COR-L47 (cell line): ENCODE measurements at regions not wholly inside any gene's neighbourhood (a gene's known extent, or its start where the extent isn't known, plus 50 kb on each side); places are given as distances from the start of the nearest gene placed in this dataset.

ENCODE experiments used
- DNase-seq: peaks from one replicate; lab custom pipeline; 2025; lab: John Stamatoyannopoulos, UW

- no peak for DNase-seq
These were observed 199.9 kb upstream of the PKDCC start for GRCh38 chr2:41847744-41848441.

GRCh38 chr2:41851554-41851953, 196.3 kb upstream of the PKDCC start:
- no peak for DNase-seq

DNA sequence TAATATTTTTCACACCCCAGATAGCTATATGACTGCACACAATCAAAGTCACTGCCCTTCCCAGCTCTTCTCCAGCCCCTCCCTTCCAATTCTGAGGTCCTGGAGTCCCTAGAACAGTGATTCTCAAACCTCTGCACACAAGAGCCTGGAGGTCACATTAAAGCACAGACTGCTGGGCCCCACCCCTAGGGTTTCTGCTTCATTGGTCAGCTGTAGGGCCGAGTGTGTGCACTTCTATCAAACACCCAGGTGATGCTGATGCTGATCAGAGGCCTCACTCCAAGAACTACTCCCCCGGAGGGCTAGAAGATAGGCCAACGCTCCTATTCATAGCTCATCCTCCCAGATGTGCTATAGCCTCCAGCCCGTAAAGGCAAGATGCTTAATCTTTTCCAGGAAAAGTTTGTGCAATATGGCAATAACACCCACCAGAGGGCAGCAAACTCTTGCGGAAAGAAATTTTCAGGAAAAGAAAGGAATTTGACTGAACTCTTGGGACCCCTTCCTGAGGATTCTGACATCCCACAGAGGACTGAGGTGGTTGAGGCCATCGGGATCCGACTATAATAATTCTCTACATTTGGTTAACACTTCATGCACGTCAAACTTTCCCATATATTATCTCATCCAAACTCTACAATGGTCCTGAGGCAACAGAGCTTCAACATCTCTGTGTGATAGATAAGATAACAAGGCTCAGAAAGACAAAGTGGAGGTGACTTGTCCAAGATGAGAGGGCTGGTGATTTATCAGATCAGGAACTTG, 194.2 kb upstream of the PKDCC start:
- peak; percentile 39 for DNase-seq

GRCh38 chr2:41854227-41854626, 193.6 kb upstream of the PKDCC start:
- DNase-seq, result no peak

- DNase-seq, result no peak
These were observed 190.9 kb upstream of the PKDCC start for GRCh38 chr2:41856946-41857345.

- no peak for DNase-seq
These were observed 188.0 kb upstream of the PKDCC start for GRCh38 chr2:41859615-41860514.

DNA sequence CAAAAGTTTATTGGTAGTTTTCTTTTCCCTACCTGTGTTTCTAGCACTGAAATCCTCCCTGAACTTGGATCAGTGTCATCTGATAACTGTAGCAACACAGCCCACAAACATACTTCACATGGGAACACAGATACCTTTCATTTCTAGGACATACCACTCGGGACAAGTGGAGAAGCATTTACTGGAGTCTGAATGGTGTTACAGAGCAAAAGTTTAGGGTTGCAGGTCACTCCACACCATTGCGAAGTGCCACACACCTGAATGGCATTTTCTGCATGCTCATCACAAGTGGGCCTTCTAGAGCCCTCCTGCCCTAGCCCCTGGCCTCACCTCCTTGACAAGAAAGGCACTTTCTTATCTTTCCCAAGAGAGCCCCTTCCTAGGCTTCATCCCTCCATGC, 184.8 kb upstream of the PKDCC start:
- DNase-seq, result no peak

GRCh38 chr2:41865263-41865662, 182.6 kb upstream of the PKDCC start:
- no peak for DNase-seq

DNA sequence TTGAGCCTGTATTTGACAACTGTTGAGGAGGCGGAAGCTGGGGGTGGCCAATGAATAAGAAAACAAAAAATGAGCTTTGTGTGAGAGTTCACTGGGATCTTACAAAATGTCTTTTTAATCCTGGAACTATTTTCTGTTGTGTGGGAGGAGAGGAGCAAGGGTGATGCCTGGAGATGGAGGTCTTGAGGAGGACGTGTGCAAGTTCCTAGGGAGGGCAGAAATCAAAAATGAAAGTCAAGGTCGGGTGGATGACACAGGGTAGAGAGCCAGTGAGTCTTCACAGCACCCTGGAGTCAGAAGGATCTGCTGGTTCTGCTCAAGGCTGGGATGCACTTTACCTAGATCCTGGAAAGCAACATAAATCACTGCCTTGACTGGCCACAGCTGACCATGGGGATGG, 180.3 kb upstream of the PKDCC start:
- no peak for DNase-seq

- peak; percentile 24 for DNase-seq
These were observed 178.1 kb upstream of the PKDCC start for GRCh38 chr2:41869542-41870264.

GRCh38 chr2:41870265-41870585, 177.6 kb upstream of the PKDCC start:
- DNase-seq, result no peak

DNA sequence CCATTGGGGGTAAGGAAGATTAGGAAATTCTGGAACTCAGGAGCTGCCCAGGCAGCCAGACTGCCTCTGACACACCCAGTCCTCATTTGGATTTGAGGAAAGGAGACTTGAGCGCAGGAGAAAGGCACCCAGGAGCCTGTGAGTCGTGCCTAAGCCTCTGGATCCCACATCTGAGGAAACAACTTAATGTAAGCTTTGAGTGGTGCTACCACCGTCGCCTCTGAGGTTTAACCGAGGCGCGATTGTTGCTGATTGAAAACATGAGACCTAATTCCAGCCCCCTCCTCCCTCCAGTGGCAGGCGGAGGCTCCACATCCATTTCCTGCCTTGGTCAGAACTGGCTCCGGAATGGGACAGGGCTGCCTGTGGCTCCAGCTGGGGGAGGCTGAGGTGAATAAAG, 176.7 kb upstream of the PKDCC start:
- DNase-seq, result no peak

DNA sequence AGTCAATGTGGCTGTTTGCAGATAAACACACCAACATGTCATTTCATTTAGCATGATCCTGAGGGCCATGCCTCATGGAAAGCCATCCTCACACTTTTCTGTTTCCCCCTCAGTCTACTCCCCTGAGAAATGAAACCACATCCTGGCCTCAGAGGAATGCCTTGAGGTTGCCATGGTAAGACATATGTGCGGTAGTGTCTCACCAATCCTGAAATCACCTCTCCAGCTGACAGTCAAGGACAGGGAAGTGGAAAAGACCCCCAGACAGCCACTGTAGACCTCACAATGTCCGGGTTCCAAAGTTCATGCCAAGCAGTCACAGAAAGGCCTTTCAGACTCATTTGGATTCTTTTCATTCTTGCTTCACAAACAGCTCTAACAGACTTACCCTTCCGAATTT, 175.2 kb upstream of the PKDCC start:
- DNase-seq, result no peak

DNA sequence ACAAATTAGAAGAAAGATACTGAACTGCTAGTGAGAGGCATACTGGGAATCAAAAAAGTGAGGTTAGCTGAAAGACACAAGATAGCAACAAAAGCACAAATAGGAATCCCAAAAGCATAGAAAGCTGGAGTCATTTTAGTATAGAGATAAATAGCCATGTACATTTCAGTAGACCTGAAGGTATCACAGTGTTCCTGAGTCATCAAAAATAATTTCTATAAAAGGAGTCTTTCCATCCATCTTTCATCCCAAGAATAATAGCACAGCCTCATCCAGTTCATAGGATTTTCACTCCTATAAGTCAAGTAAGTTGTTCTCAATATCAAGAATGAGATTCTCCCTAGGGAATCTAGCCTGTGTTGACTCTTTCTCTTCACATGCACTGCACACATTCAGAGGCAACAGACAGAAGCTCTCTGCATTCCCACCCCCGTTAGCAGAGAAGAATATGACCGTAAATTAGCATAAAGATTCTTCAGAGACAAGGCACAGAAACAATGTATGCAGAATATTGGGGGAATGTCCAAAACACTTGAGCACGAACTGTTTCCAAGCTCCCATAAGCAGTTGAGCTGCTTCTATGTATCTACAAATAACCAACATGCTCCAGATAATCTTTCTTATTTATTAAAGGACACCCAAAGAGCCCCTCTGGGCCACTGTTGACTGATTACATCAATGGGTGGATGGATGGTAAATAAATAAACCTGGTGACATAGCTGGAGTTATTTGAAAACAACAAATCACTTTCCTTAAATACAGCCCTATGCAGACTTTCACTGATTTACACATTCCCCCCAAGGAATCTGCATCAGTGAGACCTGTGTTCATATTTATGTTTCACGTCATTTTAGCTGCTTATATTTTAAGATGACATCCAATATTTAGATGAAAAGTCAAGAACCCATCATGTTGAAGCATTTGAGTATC, 174.5 kb upstream of the PKDCC start:
- DNase-seq, result no peak

- DNase-seq, result no peak
These were observed 170.6 kb upstream of the PKDCC start for GRCh38 chr2:41877114-41877678.

GRCh38 chr2:41878056-41878455, 169.8 kb upstream of the PKDCC start:
- DNase-seq, result no peak

DNA sequence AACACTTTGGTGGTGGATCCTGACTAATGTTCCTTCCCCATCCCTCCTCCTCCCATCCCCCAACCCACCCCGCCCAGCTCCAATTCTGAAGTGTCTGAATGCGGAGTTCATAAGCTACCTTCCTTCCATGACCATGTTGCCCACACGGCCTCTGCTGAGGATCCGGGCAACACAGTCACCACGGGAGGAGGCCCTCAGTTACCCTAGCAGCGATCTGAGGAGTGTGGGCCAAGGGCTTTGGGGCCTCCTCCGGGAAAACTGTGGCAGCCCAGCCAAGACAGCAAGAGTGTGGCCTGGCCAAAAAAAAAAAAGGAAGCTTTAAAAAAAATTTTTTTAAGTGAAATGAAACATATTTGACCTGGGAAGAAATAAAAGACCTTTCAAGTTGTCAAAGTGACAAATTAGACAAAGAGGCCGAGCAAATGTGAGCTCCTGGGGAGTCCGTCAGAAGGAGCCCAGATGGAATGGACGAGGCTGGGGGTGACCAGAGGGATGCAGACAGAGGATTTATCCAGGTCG, 169.0 kb upstream of the PKDCC start:
- no peak for DNase-seq

- DNase-seq, result peak; percentile 44
These were observed 168.4 kb upstream of the PKDCC start for GRCh38 chr2:41879235-41879916.

- no peak for DNase-seq
These were observed 167.1 kb upstream of the PKDCC start for GRCh38 chr2:41880561-41881243.
